Activated CD4-positive, CD25-positive, alpha-beta regulatory T cell treated with anti-CD3 and anti-CD28 coated beads, Interleukin-2, amount 50 U/mL, for 72 hours (primary cell): ENCODE measurements at regions not wholly inside any gene's neighbourhood (a gene's known extent, or its start where the extent isn't known, plus 50 kb on each side); places are given as distances from the start of the nearest gene placed in this dataset.
"Not testable (repeated sequence)": the region's sequence is repeated elsewhere in the genome, so short reads cannot be mapped to it uniquely, and the experiment has no call there.

ENCODE experiments used
- DNase-seq: peaks from one replicate; pipeline ENCODE4 v3.0.0; 2021

DNA sequence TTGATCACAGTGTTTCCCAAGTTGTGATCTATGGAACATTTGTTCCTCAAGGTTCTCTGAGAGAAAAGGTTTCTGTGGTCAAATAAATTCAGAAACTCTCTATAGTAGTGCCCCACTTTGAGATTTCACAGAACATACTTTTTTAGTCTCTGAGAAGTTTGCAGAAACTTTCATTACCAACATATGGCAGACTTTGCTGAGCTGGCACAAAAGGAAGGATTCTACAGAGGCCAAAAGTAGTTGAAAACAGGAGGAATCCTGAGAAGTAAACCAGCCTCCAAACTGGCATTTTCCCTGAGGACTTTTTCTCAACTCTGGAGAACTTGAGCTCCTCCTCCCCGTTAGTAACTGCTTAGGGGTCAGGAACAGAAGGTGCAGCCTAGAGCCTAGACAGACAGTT lies 117.8 kb upstream of the ESX1 start:
- DNase-seq = no peak

DNA sequence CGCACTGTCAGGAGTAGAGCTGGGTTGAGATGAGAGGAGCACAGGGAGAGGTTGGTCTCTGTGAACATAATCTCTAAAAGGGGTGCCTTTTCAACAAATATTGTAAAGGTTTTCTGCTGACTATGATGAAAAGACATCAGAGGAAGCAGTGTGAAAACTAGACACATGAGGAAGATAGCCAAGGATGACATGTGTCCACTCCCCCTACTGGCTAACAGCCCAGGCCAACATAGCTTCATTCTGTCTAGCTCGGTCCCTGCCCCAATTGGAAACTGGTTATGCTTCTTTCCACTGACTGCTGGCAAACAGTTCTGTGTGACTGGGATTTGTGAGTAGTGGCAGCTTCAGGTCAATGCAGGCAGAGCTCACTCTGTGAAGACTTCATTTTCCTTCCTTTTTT lies 115.4 kb upstream of the ESX1 start:
- no peak for DNase-seq

GRCh38 chrX:104360774-104361173 lies 106.0 kb upstream of the ESX1 start:
- DNase-seq = not testable (repeated sequence)

GRCh38 chrX:104359124-104359523 lies 104.4 kb upstream of the ESX1 start:
- no peak for DNase-seq

DNA sequence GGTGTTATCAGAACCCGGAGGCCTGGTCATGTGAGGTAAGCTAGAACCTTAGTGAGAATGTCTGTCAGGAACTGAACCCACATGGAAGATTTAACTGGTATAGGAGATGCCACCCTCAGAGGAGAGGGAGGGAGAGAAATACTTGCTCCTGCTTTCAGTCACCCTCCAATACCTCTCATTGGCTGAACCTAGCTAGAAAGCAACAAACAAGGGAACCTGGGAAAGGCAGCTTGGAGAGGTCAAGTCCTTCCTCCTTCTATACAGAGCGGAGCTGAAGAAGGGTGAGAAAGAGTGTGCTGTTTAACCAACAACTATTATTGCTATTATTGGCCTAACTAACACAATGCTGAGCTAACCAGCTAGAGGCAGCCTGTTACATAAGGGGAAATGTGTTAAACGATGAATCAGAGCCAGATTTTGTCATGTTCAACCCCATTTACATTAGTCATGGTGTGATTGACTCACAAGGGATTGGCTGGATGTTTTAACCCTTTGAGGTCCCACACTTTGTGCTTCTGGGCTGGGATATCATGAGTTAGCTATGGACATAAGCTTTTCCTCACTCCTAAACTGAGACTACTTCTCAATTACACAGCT lies 96.5 kb upstream of the ESX1 start:
- no peak for DNase-seq

DNA sequence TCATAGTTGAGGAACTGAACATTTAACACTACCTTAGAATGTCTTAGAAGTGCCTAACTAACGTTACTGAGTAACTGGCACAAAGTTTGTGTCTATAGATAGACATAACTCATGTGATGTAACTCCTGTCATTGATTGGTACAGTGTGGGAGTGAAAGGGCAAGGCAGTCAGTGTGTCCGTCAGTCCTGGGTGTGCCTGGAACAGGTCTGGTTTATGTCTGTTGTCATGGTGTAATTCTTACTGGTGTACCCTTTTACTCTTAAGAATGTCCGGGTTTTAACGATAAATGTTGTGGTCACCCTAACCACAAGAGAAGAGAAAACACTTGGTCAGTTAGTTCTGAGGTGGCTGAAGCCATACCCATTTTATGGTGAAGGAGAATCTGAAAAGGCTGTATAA lies 93.1 kb upstream of the ESX1 start:
- no peak for DNase-seq

- peak; percentile 32 for DNase-seq
Observed at GRCh38 chrX:104343428-104344129, 88.8 kb upstream of the ESX1 start.

DNA sequence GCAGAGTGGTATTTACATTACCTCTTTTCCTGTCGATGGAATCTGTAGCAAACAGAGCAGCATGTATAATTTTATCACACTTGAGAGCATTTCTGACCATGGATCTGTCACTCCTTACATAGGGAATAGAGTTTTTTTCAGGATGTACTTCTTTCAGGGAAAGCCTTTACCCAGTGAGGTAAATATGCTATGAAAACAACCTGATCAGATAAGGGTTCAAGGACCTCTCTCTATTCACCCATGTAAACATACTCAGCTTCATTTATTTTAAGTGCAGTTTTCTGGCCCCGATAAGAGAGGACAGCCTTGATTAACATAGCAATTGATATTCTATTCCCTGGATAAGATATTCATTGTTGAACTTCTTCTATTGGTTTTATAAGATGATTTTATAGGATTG lies 87.3 kb upstream of the ESX1 start:
- DNase-seq = no peak

- DNase-seq = no peak
Observed at GRCh38 chrX:104335756-104336155, 81.0 kb upstream of the ESX1 start.

GRCh38 chrX:104334971-104335370 lies 80.2 kb upstream of the ESX1 start:
- DNase-seq = no peak

- no peak for DNase-seq
Observed at GRCh38 chrX:104330966-104331365, 76.2 kb upstream of the ESX1 start.

- DNase-seq = no peak
Observed at GRCh38 chrX:104329731-104330130, 75.0 kb upstream of the ESX1 start.

DNA sequence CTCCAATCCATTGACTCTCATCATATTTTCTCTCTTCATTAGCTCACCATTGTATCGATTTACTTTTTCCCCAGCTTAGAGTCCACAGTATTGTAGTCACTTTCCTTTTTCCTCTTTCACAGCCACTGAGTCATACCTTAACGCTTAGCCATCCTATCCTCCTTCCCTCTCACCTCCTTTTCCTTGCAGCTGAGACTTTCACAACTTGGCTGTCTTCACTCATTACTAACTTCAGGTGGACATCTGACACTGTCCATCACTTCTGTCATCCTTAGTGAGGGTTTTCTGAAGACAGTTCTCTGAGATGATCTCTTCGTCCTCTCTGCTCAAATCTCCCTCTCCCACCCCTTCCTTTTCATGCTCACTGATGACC lies 70.5 kb upstream of the ESX1 start:
- no peak for DNase-seq

DNA sequence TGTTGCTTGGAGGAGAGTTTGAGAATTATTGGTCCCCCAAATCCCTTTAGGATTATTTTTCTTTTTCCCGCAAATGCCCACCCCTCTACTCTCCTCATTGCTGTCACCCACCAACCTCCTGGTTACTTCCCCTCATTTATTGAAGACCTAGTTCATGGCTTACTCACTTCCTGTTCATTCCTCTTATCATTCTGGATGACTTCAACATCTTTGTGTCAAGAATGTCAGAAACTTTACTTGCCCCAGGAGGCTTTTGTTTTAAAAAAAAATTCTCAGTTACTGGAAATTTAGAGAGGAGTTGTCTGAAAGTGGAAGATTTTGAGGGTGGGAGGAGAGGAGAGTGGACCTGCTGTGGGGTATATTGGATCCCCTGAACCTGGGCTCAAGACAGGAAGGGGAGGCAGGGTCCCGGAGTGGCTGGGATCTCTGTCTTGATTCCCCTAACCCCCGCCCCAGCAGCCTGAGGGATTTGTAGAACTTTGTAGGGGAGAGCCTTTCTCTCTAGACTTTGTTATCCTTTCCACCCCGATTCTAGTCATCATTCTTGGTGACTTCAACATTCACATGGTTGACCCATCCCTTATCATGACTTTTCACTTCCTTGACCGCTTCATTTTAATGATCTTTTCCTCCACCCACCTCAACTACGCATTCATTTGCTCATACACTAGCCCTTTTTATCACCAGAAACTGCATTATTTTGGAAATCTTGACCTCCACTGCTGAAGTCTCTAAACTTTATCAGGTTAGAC lies 69.9 kb upstream of the ESX1 start:
- no peak for DNase-seq

GRCh38 chrX:104319346-104319745 lies 64.6 kb upstream of the ESX1 start:
- DNase-seq = no peak

DNA sequence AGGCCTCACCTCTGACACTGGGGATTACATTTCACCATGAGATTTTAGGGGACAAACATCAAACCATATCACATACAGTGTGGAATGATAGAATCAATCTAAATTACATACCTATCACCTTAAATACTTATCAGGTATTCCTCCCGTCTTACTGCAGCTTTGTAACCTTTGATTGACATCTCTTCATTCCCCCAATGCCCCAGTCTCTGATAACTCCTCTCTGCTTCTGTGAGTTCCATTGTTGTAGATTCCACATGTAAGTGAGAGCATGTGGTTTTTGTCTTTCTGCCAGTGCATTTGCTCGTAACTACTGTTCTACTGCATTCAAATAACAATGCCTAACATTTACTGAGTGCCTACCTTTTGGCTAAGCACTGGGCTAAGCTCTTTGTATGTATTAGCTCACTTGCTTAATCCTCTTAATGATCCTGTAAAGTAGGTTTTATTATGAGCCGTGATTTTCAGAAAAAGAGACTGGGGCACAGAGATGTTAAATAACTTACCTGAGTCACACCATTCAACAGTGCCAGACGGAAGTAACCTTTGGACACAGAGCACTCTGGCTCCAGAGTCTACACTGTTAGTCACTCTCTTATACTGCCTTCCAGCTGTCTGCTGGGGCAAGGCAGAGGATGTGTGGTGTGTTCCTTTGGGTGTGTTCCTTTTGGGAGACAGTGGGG lies 63.7 kb upstream of the ESX1 start:
- no peak for DNase-seq

GRCh38 chrX:104316739-104317138 lies 62.0 kb upstream of the ESX1 start:
- no peak for DNase-seq

- DNase-seq = no peak
Observed at GRCh38 chrX:104315555-104315954, 60.8 kb upstream of the ESX1 start.

DNA sequence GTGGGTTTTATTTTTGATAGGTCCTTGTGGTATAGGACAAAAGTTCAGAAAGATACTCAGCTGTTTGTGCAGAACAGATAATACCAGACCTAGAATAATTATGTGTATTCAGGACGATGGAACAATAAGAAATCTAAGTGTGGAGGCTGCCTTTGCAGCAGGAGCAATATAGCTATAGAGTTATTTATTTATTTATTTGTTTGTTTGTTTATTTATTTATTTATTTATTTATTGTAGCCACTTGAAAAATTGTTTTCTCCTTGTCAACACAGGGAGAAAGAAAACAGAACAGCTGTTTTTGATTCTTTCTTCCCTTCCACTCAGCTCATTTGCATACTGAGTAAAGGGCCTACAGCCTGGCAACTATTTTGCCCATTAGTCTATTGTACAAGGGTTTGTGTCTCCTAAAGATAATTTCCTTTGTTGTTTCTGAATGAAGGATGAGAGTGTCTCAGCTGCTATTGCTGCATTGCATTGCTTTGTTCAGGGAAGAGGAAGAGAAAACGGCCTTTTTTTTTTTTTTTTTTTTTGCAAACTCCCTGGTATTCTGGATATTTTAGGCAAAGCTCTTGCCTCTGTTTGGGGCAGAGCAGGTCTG lies 56.0 kb upstream of the ESX1 start:
- no peak for DNase-seq

DNA sequence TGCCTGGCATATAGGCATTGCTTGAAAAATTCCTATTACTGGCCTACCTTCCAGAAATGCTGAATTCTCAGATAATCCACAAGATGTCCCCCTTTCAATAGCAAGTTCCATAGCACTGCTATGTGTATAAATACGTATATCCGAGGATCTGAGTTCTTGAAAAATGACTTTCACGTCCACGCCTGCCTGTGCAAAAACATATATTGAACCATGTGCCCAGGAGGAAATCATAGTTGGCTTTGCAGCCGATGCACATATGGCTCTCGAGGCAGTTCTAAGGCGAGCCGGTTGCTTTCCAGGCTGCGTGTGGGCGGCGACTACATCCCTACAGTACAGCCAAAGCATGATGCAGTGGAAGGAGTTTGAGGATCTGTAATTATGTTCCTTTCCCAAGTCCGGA lies 55.4 kb upstream of the ESX1 start:
- DNase-seq = no peak

DNA sequence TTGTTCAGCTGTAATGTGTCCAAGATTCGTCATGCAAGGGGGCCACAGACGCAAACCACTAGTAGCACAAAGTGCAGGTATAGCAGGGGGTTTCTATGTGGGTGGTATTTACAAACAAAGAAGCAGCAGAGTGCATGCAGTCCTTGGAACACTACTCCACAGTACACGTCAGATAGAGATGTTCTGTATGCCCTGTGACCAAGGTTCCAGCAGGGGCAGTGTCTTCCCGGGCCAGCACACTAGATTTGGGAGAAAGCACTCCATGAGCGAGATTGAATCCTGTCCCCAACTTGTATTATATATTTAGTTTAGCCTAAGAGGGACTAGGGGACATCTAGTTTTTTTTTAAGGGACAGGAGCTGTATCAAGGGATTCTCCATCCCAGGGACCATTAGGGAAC lies 54.4 kb upstream of the ESX1 start:
- no peak for DNase-seq

DNA sequence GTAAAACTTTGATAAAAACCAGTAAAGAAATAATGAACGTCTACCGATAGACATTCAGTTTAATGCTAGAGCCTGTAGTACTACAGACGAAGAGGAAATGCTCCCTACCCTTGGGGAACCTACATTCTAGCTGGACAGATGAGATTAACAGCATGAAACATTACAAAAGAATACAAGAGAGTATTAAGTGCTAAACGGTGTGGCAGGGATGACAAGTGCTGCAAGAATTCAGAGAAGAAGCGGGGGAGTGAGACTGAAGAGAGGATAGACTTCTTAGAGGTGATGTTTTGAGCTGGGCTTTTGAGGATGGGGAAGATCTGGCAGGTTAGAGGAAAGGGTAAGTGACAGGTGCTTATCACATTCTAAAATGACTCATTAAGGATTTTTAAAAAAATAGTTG lies 52.6 kb upstream of the ESX1 start:
- no peak for DNase-seq

- DNase-seq = no peak
Observed at GRCh38 chrX:104306180-104306579, 51.4 kb upstream of the ESX1 start.
